Stimulated activated CD8-positive, alpha-beta memory T cell treated with anti-CD3 and anti-CD28 coated beads, Interleukin-4, amount 100 ng/mL, for 1 hour (primary cell): ENCODE measurements at regions not wholly inside any gene's neighbourhood (a gene's known extent, or its start where the extent isn't known, plus 50 kb on each side); places are given as distances from the start of the nearest gene placed in this dataset.

ENCODE experiments used
- DNase-seq, 2 donors: peaks; one replicate each; pipeline ENCODE4 v3.0.0-alpha.2; 2020; ENCODE audit warnings: low read depth in 2 of 2, low spot score in 1 of 2

DNA sequence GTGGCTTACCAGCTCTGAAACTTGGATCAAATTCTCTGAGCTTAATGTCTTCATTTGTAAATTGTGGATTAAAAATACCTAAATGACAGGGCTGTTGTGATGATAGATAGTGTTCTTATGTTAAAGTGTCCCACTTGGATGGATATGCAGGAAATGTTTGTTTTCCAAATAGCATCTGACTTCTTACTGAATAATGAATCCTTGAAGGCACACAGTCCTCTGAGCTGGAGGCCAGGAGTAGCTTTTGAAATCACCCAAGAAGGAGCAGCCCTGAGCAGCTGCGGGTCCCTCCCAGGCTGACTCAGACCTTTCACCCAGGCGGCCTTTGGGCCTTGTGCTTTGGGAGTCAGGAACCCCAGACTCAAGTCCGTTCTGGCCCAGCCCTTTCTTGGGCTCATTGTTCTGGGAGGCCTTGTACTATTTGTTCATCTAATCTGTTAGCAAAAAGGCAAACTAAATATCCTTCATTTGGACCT is 173.0 kb upstream of the GATA6 start:
- DNase-seq: no peak

DNA sequence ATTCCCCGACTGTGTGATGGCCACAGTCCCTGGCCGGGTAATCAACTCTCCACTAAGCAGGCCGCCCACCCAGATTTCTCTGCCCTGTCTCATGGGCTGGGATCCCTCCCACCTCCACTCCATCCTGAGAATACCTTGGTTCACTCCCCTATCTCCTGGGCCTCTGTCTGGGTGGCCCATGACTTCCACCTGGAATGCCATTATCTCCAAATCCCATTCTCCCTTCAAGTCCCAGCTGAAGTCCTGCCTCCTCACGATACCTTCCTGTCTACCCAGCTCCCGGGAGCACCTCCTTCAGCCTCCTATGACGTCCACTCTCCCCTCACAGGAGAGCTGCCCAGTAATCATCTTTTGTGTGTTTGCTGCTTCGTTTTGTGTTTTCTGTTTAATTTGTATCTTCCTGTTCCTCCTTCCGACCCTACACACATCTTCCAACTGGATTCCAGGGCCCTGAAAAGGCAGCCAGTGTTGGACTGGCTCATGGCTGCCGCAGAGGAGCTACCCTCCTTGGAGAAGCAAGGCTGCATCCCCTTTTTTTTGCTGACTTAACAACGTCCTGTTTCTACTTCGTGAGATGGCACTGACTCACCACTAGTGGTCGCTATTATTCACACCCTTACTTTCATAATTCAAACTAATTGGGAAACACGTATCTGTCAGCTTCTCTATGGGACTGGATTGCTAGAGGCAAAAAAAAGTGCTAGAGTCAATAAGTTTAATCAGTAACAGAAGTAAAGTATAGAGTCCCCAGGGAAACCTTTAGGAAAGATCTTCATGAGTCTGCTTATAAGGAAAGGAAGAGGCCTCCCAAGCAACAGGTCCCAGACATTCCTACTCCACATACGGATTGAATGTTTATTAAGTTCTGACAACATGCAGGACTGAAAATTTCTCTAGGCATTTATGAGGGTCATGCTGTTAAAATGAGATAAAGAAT is 171.9 kb upstream of the GATA6 start:
- no peak for DNase-seq

DNA sequence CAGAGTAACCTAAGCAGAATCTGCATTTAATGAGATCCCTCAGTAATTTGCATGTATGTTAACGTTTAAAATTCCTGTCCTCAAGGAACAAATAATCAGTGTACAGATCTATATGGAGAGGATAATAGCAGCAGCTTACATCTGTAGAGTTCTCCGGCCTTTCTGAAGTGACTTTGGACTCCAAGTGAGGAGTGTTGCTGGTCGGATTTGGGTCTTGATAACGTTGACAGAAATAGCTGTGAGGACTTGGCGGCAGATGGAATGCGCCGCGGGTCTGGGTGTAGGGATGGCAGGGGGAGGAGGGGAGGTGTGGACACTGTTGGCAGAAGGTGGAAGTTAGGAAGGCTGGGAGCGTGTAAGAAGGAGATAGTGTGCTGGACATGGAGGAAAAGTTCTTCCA is 170.9 kb upstream of the GATA6 start:
- no peak for DNase-seq

DNA sequence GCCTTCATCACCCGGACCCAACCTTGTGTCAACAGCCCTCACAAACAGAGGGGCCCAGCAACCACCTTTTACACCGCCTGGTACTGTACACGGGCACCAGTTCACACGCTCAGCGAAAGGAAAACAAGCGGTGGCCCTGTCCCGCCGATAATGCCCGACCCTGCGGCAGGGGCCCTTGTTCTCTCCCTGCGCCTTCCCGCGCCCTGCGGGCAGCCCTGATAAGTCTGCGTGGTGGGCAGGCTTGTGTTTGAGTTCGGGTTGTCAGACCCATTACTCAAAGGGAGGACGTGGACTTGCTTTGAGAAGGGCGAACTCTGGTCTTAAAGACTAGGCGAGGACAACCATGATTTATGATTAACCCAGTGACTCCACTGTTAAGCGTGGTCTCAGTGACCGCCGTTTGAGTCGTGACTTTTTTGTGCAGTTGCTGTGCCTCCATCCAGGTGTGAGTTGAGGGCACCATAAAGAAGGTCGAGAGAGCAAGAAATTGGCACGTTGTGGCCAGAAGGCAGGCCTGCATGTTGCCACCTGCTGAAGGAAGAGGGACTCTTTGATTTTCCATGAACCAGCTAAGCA is 167.4 kb upstream of the GATA6 start:
- no peak for DNase-seq

DNA sequence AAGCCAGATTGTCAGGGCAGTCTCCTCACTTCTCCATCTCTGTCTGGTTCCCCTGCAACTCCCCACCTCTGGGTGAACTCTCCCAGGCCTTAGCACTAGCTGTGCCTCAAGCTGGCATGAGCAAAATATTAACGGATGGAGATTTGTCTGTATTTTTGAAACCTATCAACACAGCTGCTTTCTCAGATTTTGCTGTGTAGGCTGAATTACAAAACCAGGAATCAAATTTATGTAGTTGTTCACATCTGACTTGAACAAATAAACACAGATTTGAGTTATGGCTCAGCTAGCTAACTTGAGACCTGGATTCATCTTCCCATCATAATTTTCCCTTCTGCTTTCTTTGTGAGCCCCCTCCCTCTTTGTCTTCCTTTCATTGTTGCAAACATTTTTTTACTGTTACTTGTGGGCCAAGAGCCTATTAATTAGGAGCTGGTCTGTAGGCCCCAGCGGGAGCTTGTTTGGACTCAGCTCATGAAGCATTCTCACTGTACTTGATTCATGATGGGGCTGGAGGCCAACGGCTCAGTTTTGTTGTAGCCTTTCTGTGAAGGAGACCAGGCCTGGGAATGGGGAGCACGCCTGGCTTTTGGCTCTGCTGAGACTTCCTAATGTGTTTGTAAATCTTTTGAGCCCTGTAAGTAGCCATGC is 164.1 kb upstream of the GATA6 start:
- no peak for DNase-seq

DNA sequence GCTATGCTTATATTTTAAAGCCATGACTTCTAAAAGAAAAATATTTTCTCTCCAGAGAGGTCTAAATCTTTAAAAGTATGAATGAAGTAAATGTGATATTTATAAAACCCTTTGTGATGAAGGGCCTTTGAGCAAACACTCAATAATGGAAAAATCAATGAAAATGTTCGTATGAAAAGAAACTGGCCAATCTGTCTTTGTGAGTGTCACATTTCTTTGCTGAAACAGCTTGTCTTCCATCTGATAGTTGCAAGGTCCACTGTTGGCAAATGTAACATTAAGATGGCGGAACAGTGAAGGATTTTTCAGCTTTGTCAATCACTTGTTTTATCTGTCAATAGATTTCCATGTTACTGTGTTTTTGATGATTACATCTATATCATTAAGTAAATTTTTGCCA is 162.9 kb upstream of the GATA6 start:
- DNase-seq: no peak

DNA sequence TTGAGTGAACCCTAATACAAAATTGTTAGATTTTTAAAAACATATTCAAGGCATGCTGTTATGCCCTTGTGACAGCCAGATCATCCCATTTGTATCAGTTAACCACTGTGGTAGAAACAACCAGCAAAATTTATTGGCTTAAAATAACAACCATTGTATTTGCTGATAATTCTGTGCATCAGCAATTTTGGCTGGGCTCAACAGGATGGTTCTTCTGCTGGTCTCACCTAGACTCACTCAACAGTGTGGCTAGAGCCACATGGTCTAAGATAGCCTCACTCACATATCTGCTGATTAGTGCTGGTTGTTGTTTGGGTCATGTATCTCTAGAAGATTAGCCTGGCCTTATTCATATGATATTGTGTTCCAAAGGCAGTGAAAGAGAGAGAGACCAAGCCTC is 160.1 kb upstream of the GATA6 start:
- no peak for DNase-seq

DNA sequence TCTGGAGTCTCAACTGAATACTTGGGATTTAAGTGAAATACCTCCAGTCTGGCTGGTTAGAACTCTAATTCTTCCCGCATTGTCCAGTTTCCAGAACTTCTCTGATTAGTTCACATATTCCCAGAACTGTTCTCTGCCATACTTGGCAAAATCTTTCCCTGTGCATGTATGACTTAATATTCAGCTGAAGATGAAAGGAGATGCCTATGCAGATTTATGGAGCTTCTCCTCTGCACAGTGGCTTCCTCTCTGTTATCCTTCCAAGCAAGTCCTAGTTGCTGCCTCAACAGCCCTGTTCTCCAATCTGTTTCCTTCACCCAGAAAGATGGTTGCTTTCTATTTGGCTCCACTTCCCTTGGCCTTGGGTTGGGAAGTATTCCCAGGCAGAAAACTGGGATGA is 155.4 kb upstream of the GATA6 start:
- no peak for DNase-seq

DNA sequence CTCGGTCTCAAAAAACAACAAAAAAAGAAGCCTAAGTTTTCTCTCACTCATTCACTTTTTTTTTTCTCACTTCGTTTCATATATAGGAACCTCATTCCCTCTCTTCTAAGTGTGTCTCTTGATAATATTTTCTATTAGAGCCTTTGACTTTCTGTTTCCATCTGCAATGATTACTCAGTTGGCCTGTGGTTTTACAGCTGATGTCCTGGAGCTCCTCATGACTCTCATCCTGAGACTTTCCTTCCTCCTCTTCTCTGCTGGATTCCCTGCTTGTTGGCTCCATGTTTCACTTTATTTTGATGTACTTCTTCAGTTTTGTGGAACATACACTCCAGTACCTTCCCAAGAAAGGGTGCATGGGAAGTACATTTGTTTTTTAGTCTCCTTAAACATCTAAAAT is 154.2 kb upstream of the GATA6 start:
- no peak for DNase-seq

DNA sequence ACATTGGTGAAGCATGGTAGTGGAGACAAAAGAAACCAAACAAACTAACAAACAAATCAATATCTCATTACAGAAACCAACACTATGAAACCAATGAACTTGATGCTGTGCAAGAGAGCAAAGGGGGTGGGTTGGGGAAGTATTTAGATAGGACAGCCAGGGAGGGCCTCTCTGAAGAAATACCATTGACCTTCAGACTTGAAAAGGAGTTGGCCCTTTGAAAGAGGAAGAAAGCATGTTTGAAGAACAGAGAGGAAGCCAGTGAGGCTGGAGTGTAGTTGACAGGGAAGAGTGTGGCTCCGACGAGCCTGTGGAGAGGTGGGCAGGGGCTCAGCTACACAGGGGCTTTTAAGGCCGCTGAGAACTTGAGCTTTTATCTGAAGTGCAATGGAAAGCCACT is 151.0 kb upstream of the GATA6 start:
- DNase-seq: no peak

DNA sequence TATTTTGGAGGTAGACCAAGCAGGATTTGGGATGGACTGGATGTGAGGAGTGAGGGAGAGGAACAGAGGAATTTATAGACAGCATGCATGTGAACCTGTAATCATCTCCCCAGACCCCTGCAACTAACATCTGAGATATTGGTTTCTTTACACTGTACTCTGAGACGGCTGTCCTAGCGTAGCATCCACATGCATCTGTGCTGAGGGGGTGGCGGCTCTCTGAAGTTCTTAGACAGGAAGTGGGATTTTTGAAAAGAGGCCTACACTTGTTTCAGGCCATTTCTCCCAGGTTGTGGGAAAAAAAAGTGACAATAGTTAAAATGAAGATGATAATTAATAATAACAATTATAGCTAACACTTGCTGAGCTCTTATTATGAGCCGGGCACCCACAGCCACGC is 150.2 kb upstream of the GATA6 start:
- DNase-seq: no peak

DNA sequence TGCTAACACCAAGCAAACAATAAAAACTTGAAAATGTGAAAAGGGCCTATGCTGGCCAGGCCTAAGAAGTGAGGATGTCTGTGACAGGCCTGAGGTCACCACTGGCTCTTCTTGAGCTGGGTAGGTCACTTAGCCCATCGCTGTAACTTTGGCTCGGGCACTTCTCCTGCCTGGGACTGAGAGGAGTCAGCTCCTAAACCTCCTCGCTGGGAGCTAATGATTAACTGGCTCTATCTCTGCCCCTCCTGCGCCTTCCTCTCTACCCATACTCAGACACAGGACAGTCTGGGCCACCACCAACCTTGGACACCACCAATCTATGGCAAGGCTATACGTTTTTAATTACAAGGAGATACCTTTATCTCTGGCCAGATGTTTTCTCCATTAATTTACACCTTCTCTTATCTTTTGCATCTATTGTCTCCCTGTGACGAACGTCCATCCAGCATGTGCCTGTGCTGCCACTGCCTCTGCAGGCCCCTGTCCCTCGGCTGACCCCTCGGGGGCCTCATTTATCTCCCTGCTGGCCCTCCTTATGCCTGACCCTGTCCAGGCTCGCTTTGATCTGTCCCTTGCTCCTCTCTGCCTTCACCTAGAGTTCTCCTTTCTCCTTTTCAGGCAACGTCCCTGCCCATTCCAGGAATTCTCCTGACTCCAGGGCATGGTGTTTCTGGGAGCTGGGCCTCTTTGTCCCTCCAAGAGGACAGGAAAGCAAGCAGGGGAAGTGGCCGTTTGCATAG is 149.1 kb upstream of the GATA6 start:
- DNase-seq: no peak

DNA sequence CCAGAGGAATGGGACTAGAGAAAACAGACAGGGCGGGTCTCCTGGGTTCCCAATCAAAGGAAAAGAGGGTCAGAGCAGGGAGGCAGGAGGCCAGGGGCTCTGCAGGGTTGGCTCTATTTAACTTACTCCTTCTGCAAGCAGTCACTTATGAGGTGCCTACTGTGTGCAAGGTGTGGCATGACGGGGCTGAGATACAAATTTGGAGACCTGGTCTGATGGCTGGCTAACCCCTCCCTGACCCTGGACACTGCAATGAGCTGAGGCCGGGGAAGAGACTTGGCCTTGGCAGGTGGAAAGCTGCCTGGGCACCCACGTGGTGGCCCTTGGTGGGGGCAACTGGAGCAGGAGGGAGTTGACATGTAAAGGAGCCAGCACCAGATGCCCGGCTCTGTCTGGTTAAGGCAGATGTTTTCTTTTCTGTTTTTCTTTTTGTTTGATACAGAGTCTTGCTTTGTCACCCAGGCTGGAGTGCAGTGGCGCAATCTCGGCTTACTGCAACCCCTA is 148.5 kb upstream of the GATA6 start:
- no peak for DNase-seq

DNA sequence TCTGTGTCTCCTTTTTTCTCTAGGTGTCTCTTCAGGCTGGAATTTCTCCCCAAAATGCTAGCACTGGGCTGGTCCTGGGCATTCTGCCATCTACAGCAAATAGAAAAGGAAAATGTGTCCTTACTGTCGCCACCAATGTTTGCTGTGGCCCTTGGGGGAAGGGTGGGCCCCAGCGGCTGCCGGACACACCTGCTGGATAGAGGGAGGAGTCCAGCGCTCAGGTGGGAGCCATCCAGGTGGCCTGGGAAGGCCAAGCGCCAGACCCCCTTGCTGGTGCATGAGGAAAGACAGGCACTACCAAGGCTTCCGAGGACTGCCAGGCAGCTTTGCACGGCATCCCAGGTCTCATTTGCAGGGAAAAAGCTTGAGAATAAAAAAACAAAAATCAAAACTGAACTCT is 147.7 kb upstream of the GATA6 start:
- DNase-seq: no peak

DNA sequence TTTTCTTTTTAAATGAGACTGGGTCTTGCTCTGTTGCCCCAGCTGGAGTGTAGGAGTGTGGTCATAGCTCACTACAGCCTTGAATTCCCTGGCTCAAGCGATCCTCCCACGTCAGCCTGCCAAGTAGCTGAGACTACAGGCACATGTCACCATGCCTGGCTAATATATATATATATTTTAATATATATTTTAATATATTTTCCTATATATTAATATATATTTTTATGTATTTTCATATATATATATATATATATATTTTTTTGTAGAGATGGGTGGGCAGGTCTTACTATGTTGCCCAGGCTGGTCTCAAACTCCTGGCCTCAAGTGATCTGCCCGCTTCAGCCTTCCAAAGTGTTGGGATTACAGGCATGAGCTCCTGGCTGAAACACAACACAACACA is 144.5 kb upstream of the GATA6 start:
- no peak for DNase-seq

DNA sequence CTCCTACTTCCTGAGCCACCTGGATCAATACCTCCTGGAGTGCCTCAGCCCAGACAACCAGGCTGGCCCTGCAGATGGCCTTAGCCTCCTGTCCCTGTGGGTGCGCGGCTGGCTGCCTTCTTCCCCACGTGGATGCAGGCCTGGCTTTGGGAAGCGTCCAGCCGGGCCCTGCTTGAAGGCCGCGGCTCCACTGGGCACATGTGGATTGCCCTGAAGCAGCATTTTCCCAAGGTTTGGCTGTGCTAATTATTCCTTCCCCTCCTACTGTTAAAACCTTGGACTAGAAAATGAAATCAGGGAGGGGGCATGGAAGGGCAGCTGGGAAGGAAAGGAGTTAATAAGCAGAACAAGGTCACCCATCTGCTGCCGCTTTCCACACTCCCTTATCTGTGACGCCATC is 143.0 kb upstream of the GATA6 start:
- no peak for DNase-seq

DNA sequence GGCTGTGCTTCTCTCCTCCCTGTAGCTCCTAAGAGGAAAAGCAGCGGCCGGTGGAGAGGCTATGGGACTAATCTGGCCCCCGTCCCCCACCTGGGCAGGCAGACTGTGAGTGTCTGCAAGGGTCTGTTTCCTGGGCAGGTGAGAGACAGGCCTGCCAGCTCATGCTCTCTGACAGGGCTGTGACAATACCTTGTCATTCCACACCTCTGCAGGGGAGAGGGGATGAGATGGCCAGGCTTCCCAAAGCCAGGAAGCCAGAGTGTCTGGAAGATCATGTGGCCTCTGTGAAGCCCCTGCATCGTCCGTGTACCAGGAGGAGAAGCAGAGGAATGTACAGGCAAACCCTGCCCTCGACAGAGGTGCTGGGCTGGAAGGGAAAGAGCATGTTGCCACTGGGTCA is 142.5 kb upstream of the GATA6 start:
- no peak for DNase-seq

DNA sequence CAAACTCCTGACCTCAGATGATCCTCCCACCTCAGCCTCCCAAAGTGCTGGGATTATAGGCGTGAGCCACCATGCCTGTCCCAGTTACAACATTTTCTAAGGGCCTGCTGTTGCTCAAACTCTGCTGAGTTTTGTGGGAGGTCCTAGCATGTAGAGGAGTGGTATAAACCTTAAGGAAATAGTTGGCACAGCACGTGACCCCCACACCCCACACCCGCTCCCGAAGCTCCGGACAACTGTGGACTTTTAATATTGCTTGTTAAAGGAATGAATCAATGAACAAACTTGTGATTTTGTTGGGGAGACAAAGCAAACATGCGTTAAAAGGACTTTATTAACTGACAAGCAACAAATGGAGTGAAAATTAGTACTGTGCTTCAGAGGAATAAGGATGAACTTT is 137.8 kb upstream of the GATA6 start:
- DNase-seq: no peak

DNA sequence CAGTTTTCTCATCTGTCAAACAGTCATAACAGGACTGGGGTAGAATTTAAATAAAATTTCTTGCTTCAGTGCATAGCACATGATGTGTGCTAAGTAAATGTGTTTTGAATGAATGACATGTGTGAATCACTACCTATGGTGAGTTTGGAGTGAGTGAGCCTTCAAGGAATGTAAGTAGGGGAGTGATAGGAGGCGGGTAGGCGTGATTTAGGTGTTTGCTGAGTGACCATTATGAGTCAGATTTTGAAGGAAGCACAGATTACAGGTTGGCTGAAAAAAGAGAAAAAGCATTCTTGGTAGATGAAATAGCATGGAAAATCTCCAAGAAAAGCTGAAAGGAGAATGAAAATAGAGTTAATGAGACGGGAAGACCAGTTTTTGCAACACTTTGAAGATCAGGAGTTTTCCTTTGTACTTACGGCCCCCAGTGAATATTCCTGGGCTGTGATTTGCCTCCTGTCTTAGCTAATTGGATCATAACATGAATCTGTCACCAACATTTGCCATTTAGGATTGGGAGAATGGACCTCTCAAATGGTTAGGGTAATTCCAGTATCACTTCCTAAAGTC is 136.9 kb upstream of the GATA6 start:
- no peak for DNase-seq

DNA sequence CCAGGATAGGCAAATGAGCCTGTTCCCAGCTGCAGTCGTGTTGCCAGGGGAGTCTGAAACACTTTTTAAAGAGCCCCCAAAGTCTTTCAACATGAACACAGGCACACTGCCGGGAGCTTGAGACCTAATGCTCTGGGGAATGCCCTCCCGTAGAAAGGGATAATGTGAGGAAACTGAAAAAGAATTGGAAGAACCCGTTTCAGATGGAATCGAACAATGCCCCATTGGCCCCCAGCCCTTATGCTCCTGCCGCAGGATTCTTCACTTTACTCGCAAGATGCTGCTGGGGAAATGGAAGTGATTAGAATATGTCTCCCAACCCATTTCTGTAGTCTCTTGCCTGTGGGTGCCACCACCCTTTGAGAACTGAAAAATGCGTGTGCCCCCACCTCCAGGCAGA is 136.3 kb upstream of the GATA6 start:
- no peak for DNase-seq

DNA sequence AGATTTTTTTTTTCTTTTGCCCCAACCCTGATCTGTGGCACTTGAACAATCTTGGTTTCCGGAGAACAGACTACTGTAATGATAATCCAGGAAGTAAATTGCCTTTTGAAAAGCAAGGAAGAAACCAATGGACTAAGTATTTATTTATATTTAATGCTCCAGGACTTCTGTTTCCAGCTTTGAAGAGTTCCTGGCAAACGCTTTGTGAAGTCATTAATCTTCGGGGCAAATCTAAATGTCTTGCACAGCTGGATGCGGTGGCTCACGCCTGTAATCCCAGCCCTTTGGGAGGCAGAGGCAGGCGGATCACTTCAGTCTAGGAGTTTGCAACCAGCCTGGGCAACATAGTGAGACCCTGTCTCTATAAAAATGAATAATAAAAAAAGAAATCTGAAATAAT is 135.1 kb upstream of the GATA6 start:
- no peak for DNase-seq
